GM21723 (cell line): ENCODE measurements at regions not wholly inside any gene's neighbourhood (a gene's known extent, or its start where the extent isn't known, plus 50 kb on each side); places are given as distances from the start of the nearest gene placed in this dataset.

ENCODE experiments used
- ATAC-seq: cut with Tn5 transposase; IDR thresholded peaks from one replicate; pipeline ENCODE4 v1.9.1; 2021; ENCODE audit warnings: mild to moderate bottlenecking, moderate library complexity; ENCODE audit not compliant: unreplicated experiment

- ATAC-seq: no peak
These were observed 605.8 kb upstream of the MGMT start for GRCh38 chr10:128861018-128861901.

- ATAC-seq: no peak
These were observed 603.6 kb upstream of the MGMT start for GRCh38 chr10:128863411-128863810.

- ATAC-seq: no peak
These were observed 603.1 kb upstream of the MGMT start for GRCh38 chr10:128863823-128864405.

- ATAC-seq: no peak
These were observed 602.3 kb upstream of the MGMT start for GRCh38 chr10:128864554-128865295.

GRCh38 chr10:128865436-128866195, 601.4 kb upstream of the MGMT start:
- ATAC-seq: no peak

- no peak for ATAC-seq
These were observed 600.5 kb upstream of the MGMT start for GRCh38 chr10:128866551-128866950.

GRCh38 chr10:128867210-128867609, 599.8 kb upstream of the MGMT start:
- ATAC-seq: no peak

- no peak for ATAC-seq
These were observed 599.2 kb upstream of the MGMT start for GRCh38 chr10:128867819-128868218.

GRCh38 chr10:128868481-128868880, 598.6 kb upstream of the MGMT start:
- ATAC-seq: no peak

GRCh38 chr10:128869101-128869749, 597.8 kb upstream of the MGMT start:
- ATAC-seq: no peak

GRCh38 chr10:128870830-128871597, 596.0 kb upstream of the MGMT start:
- no peak for ATAC-seq

GRCh38 chr10:128871671-128872231, 595.3 kb upstream of the MGMT start:
- no peak for ATAC-seq

- no peak for ATAC-seq
These were observed 593.5 kb upstream of the MGMT start for GRCh38 chr10:128873411-128874054.

GRCh38 chr10:128874331-128874730, 592.7 kb upstream of the MGMT start:
- ATAC-seq: no peak

GRCh38 chr10:128875030-128875744, 591.9 kb upstream of the MGMT start:
- ATAC-seq: no peak

- ATAC-seq: no peak
These were observed 590.9 kb upstream of the MGMT start for GRCh38 chr10:128875956-128876736.

GRCh38 chr10:128877141-128877540, 589.9 kb upstream of the MGMT start:
- no peak for ATAC-seq

GRCh38 chr10:128877936-128878335, 589.1 kb upstream of the MGMT start:
- ATAC-seq: no peak
